ENCODE measurements at regions not wholly inside any gene's neighbourhood (a gene's known extent, or its start where the extent isn't known, plus 50 kb on each side); places are given as distances from the start of the nearest gene placed in this dataset.
"Not testable (repeated sequence)": the region's sequence is repeated elsewhere in the genome, so short reads cannot be mapped to it uniquely, and the experiment has no call there.

DNA sequence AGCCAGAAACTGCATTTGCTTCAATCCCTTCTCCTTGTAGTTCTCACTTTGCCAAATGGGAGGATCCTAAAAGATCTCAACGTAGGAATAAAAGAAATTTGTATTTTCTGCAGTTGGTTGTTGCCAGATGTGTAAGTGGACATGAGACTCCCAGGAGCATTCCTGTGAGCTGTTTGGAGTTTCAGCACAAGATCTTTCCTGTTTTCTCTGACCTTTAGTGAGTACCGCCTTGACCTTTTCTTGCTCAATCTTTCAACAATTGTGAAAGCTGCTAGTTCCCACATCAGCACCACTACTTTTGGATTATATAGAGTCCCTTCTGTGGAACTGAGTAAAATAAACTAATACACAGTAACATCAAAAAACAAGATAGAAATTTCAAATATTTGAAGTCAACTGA lies 683.8 kb upstream of the PABPC4L start:
- DNase-seq (ENCODE audit: low read depth, low spot score) = no peak

DNA sequence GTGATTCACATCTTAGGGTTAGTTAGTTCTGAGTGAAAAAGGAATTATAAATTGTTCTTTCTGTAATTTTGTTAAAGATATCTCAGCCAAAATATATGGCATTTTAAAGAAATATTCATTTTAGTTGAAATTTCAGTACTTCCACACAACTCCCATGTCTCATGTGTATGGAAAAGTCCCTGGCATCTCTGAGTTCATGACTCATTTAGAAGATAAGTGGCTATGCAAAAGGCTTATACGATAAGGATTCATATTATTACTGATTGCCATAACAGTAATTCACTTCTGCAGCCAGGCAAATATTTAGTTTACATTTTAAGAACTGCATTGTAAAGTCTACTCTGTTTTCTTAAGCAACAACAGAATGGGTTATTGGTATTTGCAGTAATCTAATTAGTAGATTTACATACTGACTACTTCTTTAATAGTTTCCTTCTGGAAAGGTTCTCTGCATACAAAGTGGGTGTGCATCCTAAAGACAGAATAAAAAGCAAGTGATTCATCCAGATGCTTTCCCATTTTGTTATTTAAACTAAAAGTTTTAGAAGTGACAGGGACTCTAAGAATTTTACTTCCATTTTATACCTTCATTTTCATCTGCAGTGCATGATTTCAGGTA lies 682.4 kb upstream of the PABPC4L start:
- no peak for DNase-seq (ENCODE audit: low read depth, low spot score)

GRCh38 chr4:134879019-134879418 lies 677.4 kb upstream of the PABPC4L start:
- no peak for DNase-seq (ENCODE audit: low read depth, low spot score)

DNA sequence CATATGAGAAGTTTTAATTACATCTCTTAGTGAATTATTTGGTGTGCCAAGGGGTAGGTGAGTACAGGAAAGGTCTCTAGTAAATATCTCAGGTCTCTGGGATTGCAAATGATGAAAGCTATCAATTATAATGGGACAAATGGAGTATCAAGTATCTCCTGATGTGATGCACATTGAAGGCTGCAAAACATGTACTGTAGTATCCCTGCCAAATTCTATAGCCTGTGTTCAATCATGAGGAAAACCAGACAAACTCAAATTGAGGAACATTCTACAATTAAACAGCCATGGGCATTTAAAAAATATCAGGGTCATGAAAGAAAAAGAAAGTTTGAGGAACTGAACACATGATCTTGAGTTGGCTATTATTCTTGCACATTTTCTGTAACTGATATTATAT lies 665.4 kb upstream of the PABPC4L start:
- no peak for DNase-seq (ENCODE audit: low read depth, low spot score)

GRCh38 chr4:134865675-134866074 lies 664.1 kb upstream of the PABPC4L start:
- DNase-seq (ENCODE audit: low read depth, low spot score) = no peak

DNA sequence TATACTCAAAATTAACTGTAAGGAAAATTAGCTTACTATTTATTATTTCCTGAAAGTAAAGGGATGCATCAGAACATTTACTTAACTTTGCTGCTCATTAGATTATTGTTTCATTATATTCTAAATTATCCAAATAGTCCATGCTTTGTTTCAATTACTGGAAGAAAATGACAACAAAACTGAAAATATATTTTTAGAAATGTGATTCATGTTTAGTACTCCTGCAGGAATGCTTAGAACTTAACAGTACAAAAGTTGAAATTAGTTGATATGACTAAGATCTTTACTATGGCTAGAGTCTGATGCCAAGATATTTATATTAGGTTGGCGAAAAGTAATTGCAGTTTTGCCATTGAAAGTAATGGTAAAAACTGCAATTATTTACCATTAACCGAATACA lies 660.5 kb upstream of the PABPC4L start:
- no peak for DNase-seq (ENCODE audit: low read depth, low spot score)

- DNase-seq (ENCODE audit: low read depth, low spot score) = no peak
Measured at GRCh38 chr4:134848681-134849080, 647.1 kb upstream of the PABPC4L start.

DNA sequence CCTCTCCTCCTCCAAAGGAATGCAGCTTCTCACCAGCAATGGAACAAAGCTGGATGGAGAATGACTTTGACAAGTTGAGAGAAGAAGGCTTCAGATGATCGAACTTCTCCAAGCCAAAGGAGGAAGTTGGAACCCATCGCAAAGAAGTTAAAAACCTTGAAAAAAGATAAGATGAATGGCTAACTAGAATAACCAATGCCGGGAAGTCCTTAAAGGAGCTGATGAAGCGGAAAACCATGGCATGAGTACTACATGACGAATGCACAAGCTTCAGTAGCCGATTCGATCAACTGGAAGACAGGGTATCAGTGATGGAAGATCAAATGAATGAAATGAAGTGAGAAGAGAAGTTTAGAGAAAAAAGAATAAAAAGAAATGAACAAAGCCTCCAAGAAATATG lies 629.2 kb upstream of the PABPC4L start:
- DNase-seq (ENCODE audit: low read depth, low spot score) = not testable (repeated sequence)

DNA sequence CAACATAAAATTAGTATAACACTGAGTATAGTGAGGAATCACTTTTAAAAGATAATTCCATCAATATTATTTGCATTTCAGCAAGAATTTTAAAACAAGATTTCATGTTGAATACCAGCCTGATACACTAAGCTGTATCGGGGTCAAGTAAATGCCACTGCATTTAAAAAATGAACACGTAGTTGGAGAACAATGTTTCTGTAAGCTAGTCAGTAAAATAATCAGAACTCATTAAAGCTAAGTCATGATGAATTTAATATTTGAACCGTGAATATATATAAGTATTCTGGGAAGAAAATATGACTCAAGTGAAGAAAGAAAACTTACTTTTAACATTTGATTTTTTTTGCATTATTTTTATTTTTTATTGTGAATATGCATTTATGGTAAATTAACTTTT lies 611.0 kb upstream of the PABPC4L start:
- no peak for DNase-seq (ENCODE audit: low read depth, low spot score)

- DNase-seq (ENCODE audit: low read depth, low spot score) = no peak
Measured at GRCh38 chr4:134807231-134807745, 605.7 kb upstream of the PABPC4L start.

DNA sequence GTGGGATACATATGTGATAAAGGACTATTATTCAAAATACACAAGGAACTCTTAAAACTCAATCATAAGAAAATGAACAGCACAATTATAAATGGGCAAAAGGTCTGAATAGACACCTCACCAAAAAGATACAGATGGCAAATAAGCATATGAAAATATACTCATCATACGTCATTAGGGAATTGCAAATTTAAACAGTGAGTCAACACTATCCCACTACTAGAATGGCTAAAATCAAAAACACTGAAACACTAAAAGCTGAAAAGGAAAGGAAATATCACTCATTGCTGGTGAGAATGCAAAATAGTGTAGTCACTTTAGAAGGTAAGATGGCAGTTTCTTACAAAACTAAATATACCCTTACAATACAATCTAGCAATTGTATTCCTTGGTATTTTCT lies 597.0 kb upstream of the PABPC4L start:
- DNase-seq (ENCODE audit: low read depth, low spot score) = no peak

DNA sequence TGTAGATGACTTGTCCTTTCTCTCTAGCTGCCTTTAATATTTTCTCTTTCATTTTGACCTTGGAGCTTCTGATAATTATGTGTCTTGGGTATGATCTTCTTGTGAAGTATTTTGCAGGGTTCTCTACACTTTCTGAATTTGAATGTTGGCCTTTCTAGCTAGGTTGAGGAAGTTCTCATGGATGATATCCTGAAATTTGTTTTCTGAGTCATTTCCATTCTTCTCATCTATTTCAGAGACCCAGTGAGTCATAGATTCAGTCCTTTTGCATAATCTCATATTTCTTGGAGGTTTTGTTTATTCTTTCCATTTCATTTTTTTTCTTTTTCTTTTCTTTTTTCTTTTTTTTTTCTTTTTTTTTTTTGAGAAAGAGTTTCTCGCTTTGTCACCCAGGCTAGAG lies 585.7 kb upstream of the PABPC4L start:
- DNase-seq (ENCODE audit: low read depth, low spot score) = no peak

DNA sequence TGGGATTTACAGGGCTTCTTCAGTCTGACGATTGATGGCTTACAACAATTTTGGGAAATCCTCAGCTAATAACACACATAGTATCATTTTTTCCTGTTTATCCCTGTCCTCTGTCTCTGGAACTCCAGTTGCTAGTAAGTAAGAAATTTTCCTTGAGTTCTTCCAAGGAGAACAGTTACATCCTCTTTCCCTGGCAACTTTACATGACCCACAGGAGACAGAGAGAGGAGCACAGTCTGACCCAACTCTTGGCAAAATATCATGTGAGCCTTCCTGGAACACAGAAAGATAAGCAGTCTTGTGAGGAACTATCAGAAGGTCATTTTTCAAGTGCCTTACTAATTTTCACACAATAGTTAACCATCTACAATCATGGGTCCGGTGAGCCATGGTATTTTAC lies 578.7 kb upstream of the PABPC4L start:
- no peak for DNase-seq (ENCODE audit: low read depth, low spot score)

DNA sequence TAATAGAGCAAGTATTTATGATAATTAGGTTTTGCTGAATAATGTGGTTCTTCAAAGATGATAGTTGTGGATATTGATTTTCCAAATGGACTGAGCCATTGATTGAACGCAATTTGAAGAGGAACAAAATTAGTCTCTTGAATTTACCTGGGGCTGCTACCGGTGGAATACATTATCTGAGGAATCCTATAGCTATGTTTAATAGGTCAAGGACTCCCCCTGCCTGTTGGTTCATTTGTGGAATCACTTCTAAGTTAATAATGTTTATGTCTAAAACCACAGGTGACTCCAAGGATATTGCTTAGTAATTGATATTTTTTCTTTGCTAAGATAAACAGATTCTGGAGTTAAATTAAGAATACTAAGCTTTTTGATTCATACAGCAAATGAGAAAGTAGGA lies 576.0 kb upstream of the PABPC4L start:
- DNase-seq (ENCODE audit: low read depth, low spot score) = no peak

GRCh38 chr4:134773497-134774000 lies 572.0 kb upstream of the PABPC4L start:
- DNase-seq (ENCODE audit: low read depth, low spot score) = no peak

- DNase-seq (ENCODE audit: low read depth, low spot score) = peak; percentile 15
Measured at GRCh38 chr4:134762053-134762452, 560.5 kb upstream of the PABPC4L start.

DNA sequence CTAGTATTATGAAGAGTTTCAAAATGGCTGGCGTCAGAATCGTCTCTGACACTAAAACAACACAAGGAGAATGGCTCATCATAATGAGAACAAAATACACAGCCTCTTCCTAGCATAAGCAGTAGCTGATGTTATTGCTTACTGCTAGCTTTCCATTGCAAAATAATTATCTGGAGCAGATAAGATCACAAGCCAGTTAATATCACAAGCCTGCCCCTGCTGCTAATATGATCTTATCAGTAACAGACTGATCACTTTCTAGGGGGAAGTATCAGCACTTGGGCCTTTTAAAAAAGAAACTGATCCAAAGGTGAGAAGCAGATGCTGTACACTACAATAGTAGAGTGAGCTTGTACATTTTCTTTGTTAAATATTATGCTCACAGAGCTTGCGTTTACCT lies 554.8 kb upstream of the PABPC4L start:
- no peak for DNase-seq (ENCODE audit: low read depth, low spot score)

- DNase-seq (ENCODE audit: low read depth, low spot score) = no peak
Measured at GRCh38 chr4:134754301-134755019, 552.9 kb upstream of the PABPC4L start.

DNA sequence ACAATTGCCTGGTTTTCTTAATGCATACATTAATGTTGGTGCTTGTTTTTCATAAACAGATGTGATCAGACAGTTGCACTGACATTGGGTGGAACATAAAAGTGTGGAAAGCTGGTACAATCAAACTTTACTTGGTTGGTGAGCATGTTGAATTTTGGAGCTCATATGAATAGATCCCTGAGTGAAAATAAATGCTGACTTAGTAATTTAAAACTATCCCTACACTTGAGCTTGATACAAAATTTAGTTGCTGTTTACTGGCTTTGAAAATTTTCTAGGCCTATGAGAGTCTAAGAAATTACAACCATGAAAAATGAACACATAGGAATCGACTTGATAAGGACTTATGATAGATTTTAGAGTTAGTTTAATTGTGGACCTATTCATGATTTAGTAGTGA lies 551.8 kb upstream of the PABPC4L start:
- DNase-seq (ENCODE audit: low read depth, low spot score) = no peak

DNA sequence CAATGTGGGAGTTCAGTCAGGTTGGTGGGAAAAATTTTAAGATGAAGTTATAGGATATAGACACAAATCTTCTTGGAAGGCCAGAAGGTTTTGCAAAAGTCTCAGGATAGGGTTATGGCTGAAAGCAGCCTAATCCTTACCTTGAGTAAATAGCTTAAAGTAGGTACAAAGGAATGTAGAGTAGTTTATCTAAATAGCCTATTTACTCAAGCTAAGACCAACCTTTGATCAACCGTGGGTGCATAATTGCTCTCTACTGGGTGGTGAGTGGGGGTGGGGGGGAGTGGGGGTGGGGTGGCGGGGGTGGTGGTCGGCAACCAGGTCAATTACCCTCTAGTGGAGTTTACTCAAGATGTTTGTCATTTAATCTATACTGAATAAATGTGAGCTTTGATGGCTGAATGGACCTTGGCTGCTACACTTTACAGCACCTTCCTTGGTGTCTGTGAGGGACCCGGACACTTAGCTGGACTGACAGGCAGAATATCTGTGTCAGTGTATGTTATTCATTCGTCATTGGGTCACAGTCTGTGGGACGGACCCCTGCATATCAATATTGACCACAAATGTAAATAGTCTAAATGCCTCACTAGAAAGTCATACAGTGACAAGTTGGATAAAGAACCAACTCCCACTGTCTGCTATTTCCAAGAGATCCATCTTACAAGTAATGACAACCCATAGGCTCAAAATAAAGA lies 545.7 kb upstream of the PABPC4L start:
- DNase-seq (ENCODE audit: low read depth, low spot score) = no peak

DNA sequence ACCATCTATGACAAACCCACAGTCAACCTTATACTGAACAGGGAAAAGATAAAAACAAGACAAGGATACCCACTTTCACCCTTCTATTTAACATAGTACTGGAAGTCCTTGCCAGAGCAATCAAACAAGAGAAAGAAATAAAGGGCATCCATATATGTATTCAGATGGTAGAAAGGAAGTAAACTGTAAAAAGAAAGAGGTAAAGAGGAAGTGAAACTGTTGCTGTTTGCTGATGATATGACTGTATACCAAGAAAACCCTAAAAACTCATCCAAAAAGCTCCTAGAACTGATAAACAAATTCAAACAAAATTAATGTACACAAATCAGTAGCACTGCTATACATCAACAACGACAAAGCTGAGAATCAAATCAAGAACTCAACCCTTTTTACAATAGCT lies 538.7 kb upstream of the PABPC4L start:
- no peak for DNase-seq (ENCODE audit: low read depth, low spot score)

DNA sequence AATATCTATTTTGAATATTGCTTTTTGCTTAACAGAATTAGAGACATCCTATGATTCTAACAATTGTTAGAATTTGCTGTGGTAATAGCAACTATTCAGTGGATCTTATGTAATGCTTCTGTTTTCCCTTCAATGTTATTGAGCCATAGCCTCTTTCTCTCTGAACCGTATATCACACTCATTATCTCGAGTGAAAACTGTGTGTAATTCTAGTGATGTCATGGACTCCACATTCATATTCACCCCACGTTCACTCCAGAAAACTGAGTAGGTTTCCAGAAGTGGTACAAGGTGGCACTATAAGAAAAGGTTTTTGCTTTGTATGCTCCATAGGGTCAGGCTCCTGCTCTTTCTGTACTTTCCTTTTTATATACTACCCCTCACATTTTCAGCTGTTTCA lies 534.3 kb upstream of the PABPC4L start:
- no peak for DNase-seq (ENCODE audit: low read depth, low spot score)

DNA sequence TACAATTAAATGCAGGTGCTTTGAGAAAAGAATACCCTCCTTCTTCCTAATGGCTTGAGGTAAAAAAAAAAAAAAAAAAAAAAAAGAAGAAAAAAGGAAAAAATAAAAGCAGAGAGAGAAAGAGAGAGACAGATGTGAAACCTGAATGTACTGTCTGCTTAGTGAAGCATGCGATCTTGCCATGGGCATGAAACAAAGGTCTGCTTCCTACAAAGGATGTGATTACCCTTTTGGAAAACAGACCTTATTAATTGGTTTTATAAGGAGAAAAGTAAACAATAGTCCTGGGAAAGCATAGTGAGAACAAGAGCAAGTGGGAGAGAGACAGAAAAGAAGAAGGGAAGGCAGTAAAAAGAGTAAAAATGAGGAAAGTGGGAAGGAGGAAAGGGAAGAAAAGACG lies 526.1 kb upstream of the PABPC4L start:
- no peak for DNase-seq (ENCODE audit: low read depth, low spot score)
